HG03159 (cell line): ENCODE measurements at regions not wholly inside any gene's neighbourhood (a gene's known extent, or its start where the extent isn't known, plus 50 kb on each side); places are given as distances from the start of the nearest gene placed in this dataset.

ENCODE experiments used
- ATAC-seq: cut with Tn5 transposase; IDR thresholded peaks from one replicate; pipeline ENCODE4 v1.9.1; 2021; ENCODE audit warnings: mild to moderate bottlenecking, moderate library complexity; ENCODE audit not compliant: unreplicated experiment

DNA sequence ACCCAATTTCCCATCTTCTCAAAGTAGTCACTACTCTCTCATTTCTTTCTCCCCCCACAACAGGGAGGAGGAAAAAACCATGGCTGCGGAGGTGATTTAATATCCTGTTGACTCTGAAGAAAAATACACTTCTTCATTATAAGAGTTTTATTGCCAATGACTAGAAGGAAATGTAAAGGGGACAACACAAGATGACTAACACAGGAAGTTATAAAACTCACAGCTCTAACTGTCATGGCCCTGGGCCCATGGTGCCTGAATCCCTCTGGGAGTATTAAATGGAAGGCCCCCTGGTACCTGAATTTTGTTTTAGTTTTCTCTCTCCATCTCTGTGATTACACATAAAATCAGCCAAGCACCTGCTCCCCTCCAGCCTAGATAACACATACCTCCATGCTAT is 352.8 kb upstream of the FAT3 start:
- no peak for ATAC-seq

DNA sequence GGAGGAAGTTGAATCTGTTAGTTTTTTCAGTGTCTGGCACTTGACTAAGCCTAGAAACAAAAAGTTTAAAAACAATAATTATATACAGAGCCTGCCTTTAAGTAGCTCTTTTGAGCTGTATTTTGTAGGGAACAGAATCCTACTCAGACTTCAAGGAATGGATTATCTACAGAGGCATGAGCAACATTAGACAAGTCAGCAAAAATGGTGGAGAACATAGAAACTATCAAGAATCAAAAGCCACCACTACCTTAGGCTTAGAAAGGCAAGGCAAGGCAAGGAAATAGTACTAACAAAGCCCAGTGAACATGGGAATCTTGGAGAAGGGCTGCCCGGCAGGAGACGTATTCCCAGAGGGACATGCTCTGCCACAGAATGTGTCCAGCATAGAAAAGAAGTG is 353.6 kb upstream of the FAT3 start:
- no peak for ATAC-seq

DNA sequence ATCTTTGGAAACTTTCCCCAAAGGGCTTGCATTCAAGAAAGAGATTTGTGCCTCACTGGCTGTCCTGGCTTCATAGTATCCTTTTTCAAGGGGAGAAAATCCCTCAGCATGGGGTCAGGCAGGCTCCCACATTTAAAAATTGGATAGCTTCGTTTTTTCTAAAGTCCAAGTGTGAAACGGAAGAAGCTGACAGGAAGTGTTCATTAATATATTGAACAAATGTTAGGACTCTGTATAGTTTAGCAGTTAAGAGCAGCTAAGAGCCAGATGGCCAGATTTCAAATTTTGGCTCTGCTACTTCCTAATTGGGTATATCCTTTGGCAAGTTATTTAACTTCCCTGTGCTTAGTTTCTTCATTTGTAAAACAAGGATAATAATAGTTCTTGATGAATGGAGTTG is 354.9 kb upstream of the FAT3 start:
- ATAC-seq = no peak

DNA sequence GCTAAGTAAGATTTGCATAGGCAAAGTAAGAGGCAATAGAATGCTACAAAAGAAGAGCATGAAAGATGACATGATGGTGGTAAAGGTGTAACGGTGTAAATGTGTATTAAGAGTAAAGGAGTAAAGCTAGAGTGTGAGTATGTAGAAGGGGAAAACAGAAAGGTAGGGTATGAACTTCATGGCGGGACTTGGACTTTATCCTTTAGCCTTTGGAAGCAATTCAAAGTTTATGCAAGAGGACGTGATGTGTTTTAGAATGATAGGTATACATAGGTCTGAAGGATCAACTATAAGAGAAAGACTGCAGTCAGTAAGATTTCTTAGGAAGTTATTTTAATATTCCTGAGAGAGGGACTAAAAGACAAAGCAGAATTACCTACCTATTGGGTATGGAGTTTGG is 358.0 kb upstream of the FAT3 start:
- no peak for ATAC-seq

DNA sequence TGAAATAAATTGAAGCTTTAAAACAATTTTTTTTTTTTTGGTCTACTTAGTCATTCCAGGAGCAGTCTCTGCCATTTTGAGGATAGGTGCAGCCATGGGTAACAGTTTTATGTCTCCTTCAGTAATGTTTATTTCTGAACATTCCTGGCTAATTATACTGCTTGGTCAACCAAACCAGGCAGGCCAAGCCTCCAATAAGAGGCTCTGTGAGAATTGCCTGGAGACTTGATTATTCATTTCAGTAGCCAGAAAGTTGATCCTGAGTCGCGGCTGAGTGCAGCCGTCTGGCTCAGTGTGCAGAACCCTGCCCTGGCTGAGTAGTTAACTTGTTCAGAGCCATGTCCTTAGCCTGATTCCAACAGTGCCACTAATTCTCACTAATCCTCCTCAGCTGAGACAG is 364.0 kb upstream of the FAT3 start:
- no peak for ATAC-seq

DNA sequence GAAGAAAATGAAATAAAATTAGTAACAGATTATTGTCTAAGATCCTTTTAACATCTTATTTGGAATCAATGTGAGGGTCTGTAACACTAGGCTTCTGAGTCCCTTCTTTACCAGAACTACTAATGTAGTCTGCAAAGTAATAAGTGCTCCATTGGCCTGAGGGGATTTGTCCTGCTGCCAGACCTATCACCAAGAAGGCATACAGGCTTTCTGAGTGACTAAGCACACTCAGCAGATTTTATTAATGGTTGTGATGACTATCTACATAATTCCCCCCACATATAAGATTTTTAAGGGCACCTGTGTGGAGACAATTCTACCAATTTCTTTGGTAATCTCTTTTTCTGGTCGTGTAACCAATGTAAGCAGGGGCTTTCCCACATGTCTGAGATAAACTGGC is 365.0 kb upstream of the FAT3 start:
- no peak for ATAC-seq

DNA sequence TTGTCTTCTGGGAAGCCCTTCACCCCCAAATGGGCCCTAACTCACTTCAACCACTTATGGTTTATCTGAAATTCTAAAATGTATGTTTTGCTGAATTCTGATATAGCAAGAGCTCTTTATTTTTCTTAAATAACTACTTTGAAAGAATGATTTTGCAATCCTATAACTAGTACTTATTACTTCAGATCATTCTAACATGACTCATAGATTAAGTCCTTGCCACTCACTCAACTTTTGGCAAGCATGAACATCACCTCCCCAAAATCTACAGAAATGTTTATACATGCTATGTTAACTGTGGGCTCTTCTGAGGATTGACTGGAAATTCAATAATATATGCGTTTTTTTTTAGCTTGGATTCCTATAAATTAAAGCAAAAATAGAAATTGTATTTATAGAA is 367.4 kb upstream of the FAT3 start:
- no peak for ATAC-seq

DNA sequence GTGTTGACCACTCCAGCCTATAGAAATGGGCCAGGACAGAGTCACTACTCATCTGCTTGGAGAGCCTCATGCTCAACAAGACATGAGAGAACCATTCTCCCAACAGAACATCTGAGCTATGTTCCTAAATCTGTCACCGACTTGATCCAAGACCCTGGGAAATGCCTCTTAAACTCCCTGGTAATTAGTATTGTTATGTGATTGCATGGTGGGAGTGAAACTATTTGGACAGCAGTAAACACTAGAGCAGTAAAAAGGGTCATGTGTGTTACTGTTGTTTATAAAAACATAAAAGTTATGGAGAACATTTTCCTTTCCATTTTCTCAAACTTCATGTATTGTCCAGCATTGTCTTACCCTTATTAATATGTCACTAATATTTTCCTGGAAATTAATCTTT is 369.8 kb upstream of the FAT3 start:
- ATAC-seq = no peak

DNA sequence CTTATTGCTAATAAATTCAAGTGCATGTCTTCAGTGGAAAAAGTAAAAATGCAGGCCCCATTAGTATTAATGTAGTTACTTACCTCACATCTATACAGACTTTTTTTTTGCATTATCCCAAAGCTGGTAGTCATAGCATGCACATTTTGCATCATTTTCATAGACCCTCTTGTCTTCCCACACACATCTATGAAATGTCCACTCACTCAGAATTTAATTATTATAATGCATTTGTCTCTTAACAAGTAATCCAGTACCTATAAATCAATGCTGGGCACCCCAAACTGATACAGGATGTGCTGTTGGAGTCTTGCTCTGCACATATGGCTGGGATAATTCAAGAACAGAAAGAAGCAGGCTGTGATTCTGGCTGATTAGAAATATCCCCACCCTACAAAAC is 370.4 kb upstream of the FAT3 start:
- ATAC-seq = no peak

DNA sequence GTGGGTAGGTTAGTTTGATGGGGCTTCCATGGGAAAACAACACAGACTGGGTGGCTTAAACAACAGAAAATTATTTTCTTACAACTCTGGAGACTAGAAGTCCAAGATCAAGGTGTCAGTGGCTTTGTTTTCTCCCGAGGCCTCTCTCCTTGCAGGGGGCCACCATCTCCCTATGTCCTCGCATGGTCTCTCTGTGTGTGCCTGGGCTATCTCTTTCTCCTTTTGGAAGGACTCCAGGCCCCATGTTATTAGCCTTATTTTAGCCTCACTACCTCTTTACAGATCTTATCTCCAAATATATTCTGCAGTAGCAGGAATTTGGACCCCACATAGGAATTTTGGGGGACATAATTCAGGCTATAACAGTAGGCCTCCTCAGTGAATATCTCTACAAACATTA is 372.7 kb upstream of the FAT3 start:
- ATAC-seq = no peak

DNA sequence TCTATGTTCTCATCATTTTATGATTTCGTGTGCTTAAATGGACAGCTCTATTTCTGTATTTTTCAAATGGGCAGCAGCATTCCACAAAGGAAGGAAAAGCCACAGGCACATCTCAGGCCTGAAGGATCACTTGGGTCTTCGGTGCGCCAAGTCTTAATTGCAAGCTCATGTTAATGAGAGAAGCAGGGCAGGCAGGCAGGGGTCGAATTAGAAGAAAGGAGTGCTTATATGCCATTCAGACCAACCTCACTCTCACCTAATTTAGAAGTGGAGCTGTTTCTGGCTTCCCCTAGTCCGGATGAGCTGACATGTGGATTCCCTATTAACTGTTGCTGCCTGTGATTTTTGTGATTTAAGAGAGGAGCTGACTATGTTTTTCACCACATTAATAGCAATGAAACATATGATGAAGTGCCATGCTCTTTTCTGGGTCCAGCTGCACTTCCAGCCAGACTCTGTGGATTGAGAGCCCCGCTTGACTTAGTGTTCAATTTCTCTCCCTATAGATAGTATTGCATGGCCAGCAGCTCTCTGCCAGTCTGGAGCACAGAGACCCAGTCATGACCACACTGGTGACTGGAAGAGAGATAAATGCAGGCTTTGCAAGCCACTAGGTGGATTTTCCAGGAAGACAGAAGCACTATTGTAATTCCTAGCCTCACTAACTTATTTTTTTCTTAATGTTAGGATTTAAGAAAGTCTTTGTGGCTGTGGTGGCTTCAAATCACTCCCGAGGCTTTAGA is 373.9 kb upstream of the FAT3 start:
- no peak for ATAC-seq

DNA sequence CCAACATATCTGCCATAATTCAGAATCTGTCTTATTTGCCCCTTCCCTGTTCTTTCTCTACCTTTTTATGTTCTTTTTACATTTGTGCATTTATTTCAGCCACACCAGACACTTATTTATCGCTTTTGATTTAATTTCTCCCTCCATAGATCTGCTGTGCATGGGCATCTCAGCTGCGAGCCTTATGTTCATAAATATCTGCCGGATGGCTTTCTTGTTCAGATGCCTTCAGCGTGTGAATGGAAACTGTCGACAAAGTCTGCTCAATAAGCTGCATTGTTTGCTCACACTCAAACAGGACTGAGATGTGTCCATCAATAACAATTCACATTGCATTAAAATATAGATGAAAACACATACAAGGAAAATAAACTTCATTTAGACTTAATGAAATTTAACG is 374.6 kb upstream of the FAT3 start:
- no peak for ATAC-seq

DNA sequence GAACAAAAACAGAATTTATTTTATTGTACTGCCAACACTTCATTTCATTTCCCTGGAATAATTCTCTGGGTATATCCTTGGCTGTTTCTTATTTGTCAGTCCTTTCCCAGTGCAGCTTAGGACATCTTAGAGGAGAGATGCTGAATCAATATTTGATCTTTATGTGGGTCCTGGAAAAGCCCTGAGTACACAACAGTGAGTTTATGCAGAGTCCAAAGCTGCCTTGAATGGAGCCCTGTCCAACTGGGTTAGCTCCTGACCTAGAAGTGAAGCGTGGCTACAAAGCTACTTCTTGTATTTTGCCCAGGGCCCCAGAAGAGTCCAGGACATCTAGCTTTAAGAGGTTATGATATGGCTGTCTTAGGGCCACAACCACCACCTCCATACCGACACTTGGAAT is 378.0 kb upstream of the FAT3 start:
- no peak for ATAC-seq

DNA sequence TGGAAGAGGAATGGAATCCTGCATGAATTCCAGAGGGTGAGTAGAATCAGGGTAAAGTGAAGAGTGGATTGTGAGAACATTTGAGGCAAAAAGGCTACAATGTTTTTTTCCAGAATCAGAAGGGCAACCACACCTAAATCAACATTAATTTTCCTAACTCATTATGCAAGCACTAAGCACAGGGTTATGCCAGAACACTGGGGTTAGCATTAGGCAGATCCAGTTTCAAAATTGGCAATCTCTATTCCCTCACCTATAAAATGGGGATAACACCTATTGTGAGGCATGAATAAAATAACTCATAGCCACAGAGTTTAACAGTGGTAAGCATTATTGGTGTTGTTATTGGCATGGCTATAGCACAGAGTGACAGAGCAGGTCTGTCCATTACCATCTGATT is 378.6 kb upstream of the FAT3 start:
- no peak for ATAC-seq

DNA sequence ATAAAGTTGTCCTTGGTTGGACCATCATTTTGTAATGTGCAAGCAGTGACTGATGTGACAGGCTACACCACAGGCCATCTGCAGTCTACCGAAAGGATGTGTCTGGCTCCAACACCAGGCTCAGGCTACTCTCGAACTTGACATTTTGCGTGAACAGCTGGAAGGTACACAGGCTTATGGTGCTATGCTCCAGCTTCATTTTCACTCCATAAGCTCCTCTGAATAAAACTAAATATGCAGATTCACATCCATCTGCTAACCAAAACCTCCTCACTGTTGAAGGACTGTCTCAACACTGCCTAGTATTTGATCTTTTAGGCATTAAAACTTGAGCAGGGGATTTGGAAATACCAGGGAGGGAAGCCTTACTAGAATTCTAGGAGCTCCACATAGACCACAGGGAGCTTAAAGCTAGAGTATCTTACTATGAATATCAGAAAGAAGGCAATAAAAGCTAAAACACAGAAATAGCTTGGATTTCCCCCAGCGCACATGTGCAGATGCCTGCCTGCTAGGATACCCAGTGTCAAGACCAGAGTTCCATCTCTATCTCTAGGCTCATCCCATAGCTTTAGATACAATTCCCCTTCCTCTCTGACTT is 383.9 kb upstream of the FAT3 start:
- no peak for ATAC-seq

DNA sequence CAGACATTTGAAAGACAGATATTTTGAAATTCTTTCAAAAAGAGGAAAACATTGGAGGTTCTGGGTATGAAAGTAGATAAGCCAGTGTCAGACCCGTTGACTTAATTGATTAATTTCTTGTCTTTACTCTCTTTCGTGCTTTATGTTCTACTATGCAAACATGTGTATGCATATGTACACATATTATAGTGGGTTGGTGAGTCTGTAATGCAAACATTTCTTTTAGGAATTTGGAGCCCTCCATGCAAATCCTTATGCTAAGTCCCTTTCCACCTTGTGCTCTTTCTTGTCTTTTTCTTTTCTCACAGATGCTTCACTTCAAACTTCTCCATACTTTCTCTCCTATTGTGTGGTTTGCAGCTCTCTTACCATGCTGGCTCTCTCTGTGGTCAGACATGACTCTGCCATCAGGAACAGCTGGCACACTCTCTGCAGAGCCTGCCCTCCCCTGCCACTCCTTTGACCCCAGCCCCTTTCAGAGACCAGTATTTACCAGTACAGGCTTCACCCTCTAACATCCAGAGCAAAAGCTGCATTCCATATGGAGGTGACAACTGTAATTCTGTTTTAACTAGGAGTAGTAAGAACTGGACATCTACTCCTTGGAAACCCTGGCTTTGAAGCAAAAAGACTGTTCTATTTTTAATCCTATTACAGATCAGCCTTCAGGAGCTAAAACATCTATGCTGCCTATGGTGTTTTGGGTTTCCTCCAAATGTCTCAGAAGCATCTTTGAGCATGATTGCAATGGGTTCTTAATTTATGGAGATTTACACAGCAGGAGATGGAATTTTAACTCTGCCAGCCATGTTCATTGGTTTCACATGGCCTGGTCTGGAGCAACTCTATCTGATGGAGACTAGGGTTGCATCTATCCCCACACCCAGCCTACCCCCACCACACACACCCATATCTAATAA is 386.9 kb upstream of the FAT3 start:
- no peak for ATAC-seq

DNA sequence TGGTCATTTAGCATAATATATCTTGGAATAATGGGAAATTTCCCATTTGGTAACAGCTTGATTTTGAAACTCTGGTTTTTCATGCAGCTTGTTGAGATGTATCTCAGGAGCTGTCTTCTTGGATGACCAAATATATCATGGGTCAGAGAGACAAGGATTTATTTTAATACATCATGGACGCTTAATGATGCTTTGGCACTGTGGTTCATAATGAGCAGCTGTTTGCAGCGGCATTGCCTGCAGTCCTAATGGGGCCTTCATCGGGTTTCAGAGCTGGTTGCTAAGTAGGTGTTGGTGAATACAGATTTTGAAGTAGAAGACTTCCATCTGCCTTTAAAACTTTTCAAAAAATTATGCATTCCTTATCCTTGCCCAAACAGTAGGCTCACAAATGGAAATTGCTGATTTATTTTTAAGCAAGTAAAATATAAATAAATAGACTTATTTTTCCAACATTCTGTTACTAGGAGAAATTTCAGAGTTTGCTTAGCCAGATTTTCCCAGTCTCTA is 389.5 kb upstream of the FAT3 start:
- ATAC-seq = no peak

DNA sequence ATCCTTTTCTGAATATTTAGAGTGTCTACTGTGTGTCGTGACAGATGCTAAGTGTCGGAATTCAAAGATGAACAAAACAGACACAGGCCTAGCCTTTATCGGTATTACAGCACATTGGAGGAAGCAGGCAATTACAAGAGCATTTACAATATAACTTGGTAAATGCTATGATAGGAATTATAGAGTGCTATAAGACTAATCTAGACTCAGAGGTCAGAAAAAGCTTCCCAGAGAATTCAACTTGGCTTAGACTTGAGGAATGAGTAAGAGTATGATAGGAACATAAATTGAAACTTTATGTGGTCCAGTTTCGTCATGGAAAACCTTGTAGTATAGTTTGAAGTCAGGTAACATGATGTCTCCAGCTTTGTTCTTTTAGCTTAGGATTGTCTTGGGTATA is 395.7 kb upstream of the FAT3 start:
- no peak for ATAC-seq

DNA sequence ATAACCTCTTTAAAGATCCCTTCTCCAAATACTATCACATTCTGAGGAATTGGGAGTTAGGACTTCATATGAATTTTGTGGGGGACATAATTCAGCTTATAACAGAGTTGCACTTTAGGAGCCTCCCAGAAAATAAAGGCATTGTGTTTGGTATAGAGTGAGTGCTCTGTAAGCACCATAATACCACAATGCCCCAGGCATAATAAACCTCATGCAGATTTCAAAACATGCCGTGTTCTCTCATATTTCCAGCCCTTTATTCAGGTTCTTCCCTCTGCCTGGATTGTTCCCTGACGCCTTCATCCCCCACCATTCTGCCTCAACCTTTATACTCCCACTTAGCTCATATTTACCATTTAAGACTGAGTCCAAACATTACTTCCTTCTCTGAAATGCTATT is 398.8 kb upstream of the FAT3 start:
- no peak for ATAC-seq

DNA sequence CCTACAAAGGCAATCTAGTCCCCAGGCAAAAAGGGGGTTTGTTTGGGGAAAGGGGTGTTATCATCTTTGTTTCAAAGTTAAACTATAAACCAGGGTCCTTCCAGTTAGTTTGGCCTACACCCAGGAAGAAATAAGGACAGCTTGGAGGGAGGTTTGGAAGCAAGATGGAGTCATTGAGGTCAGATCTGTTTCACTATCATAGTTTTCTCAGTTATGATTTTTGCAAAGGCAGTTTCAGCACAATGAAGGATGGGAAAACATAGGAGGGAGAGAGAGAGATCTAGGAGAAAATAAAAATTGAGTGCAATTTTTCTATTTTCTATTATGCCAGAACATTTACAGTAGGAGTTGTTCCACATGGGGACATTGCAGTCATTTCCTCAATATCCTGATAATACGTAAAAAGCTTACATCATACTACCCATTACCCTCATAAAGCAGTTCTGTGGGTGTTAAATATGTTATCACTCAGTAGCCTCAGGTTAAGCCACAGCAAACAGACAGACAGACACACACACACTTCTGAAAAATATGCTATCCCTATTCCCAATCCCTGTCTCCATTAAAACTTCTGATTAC is 401.3 kb upstream of the FAT3 start:
- no peak for ATAC-seq

DNA sequence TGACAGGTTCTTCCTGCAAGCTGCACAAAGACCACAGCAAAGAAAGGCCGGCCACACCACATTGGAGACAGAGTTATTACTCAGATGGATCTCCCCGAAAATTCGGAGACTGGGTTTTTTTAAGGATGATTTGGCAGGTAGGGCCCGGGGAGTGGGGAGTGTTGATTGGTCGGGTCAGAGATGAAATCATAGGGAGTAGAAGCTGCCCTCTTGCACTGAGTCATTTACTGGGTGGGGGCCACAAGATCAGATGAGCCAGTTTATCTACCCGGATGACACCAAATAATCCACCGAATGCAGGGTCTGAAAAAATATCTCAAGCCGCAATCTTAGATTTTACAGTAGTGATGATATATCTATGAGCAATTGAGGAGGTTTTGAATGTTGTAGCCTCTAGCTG is 401.8 kb upstream of the FAT3 start:
- no peak for ATAC-seq
